Upper lobe of left lung (tissue), 6 donors: ENCODE measurements at regions not wholly inside any gene's neighbourhood (a gene's known extent, or its start where the extent isn't known, plus 50 kb on each side); places are given as distances from the start of the nearest gene placed in this dataset.

Experiments
- ATAC-seq, 2 donors: fragments of 200-7000 bp; cut with Tn5 transposase; one replicate each; pipeline ENCODE4 v1.9.1; 2022; ENCODE audit warnings: mild to moderate bottlenecking in 2 of 2, moderate library complexity in 2 of 2; ENCODE audit not compliant: low FRiP score in 2 of 2
- DNase-seq, 2 donors: peaks; one replicate each; pipeline ENCODE4 v3.0.0-alpha.2; 2019 to 2020
- H3K27ac ChIP-seq, 4 donors: fragments of 200-600 bp; sonication (generic); one replicate each; pipeline ENCODE4 v1.5.1; 2016 to 2019
- H3K27me3 ChIP-seq, 4 donors: fragments of 200-600 bp; sonication (generic); one replicate each; pipeline ENCODE4 v1.5.1; 2017 to 2019
- H3K36me3 ChIP-seq, 4 donors: fragments of 200-600 bp; sonication (generic); one replicate each; pipeline ENCODE4 v1.5.1; 2016 to 2019
- H3K4me1 ChIP-seq, 4 donors: fragments of 200-600 bp; sonication (generic); one replicate each; pipeline ENCODE4 v1.5.1; 2018 to 2019
- H3K4me3 ChIP-seq, 4 donors: fragments of 200-600 bp; sonication (generic); one replicate each; pipeline ENCODE4 v1.5.1; 2017 to 2019; ENCODE audit warnings: mild to moderate bottlenecking in 2 of 4, moderate library complexity in 1 of 4
- H3K9me3 ChIP-seq, 4 donors: fragments of 200-600 bp; sonication (generic); one replicate each; pipeline ENCODE4 v1.5.1; 2018 to 2019
- CTCF ChIP-seq, 6 experiments: fragments of 450-650 bp in 4 of 6; fragments of 200-600 bp in 2 of 6; sonication (generic) in 2 of 6; IDR thresholded peaks; one replicate each; pipeline ENCODE4 v1.5.1; 2016 to 2019; ENCODE audit warnings: antibody characterized with exemption in 6 of 6
- EP300 ChIP-seq, 4 donors: sonication (generic); formaldehyde crosslinking; IDR thresholded peaks; one replicate each; pipeline ENCODE4 v1.5.1; 2017; ENCODE audit warnings: antibody characterized with exemption in 4 of 4, control low read depth in 2 of 4
- POLR2A ChIP-seq, 4 donors: fragments of 450-650 bp; IDR thresholded peaks; one replicate each; pipeline ENCODE4 v1.5.1; 2016 to 2017; ENCODE audit warnings: antibody characterized with exemption in 4 of 4, mild to moderate bottlenecking in 2 of 4
- POLR2AphosphoS5 ChIP-seq, 2 donors: sonication (generic); formaldehyde crosslinking; IDR thresholded peaks; one replicate each; pipeline ENCODE4 v1.5.1; 2017; ENCODE audit warnings: antibody characterized with exemption in 2 of 2
- WGBS, 2 donors: methylation state at CpG; one replicate each; pipeline ENCODE4 v1.1.5; 2017 to 2018; 5-methylcytosine and 5-hydroxymethylcytosine counted together
- donor health status: DM: no; HTN: no; CAD: no; lungs with moderate emphysema.
- donor health status: DM: no; HTN: yes; CAD: no; lungs with severe emphysema.

GRCh38 chr10:110368002-110368401 lies 63.3 kb upstream of the SMNDC1 start:
- Histone ChIP-seq H3K9me3 (no peaks in the 10 kb centered on the region), H3K27ac (no peak overlapping the region), H3K4me3 (no peak overlapping the region), H3K27me3 (no peaks in the 10 kb centered on the region), H3K4me1 (no peaks in the 10 kb centered on the region), H3K36me3 (no peaks in the 10 kb centered on the region)
- WGBS, 2 donors: 59 to 60% methylated on average over 4 of the region's 4 CpGs
- TF ChIP-seq CTCF (IDR thresholded peaks at IDR 0.05) (no peak), EP300 (IDR thresholded peaks at IDR 0.05) (no peak), POLR2A (IDR thresholded peaks at IDR 0.05) (no peak), POLR2AphosphoS5 (IDR thresholded peaks at IDR 0.05) (no peak)
- no peak for DNase-seq
- no peak for ATAC-seq

GRCh38 chr10:110368556-110368955 lies 63.8 kb upstream of the SMNDC1 start:
- ATAC-seq: no peak

GRCh38 chr10:110370006-110370405 lies 65.3 kb upstream of the SMNDC1 start:
- Histone ChIP-seq H3K9me3 (no peaks in the 10 kb centered on the region), H3K4me3 (no peak overlapping the region), H3K4me1 (no peaks in the 10 kb centered on the region), H3K36me3 (no peaks in the 10 kb centered on the region), H3K27ac (no peak overlapping the region), H3K27me3 (no peaks in the 10 kb centered on the region)
- no peak for TF ChIP-seq EP300 (IDR thresholded peaks at IDR 0.05)
- no peak for TF ChIP-seq CTCF (IDR thresholded peaks at IDR 0.05)
- TF ChIP-seq POLR2A (IDR thresholded peaks at IDR 0.05): no peak
- no peak for TF ChIP-seq POLR2AphosphoS5 (IDR thresholded peaks at IDR 0.05)
- ATAC-seq (no peak), DNase-seq (no peak)
- WGBS, 2 donors: 71 to 82% methylated on average over 4 of the region's 4 CpGs

More at GRCh38 chr10:110368556-110368955, 63.8 kb upstream of the SMNDC1 start:
- TF ChIP-seq EP300 (IDR thresholded peaks at IDR 0.05) (no peak), CTCF (IDR thresholded peaks at IDR 0.05) (no peak), POLR2A (IDR thresholded peaks at IDR 0.05) (no peak), POLR2AphosphoS5 (IDR thresholded peaks at IDR 0.05) (no peak)
- no peak for DNase-seq
- H3K27ac ChIP-seq: no peak overlapping the region
- no peaks in the 10 kb centered on the region for H3K4me1 ChIP-seq
- WGBS, 2 donors: 48 to 60% methylated on average over 3 of the region's 3 CpGs
- H3K4me3 ChIP-seq: no peak overlapping the region
- H3K36me3 ChIP-seq: no peaks in the 10 kb centered on the region
- H3K27me3 ChIP-seq: no peaks in the 10 kb centered on the region
- no peaks in the 10 kb centered on the region for H3K9me3 ChIP-seq

GRCh38 chr10:110372656-110373055 lies 67.9 kb upstream of the SMNDC1 start:
- ATAC-seq (no peak), DNase-seq (no peak)
- Histone ChIP-seq H3K9me3 (no peaks in the 10 kb centered on the region), H3K4me1 (peaks cover 6 to 12% (median 9%) of the 10 kb centered on the region in 4 donors), H3K4me3 (no peak overlapping the region), H3K27me3 (no peaks in the 10 kb centered on the region), H3K36me3 (no peaks in the 10 kb centered on the region), H3K27ac (no peak overlapping the region)
- TF ChIP-seq POLR2A (IDR thresholded peaks at IDR 0.05) (no peak), POLR2AphosphoS5 (IDR thresholded peaks at IDR 0.05) (no peak), EP300 (IDR thresholded peaks at IDR 0.05) (no peak), CTCF (IDR thresholded peaks at IDR 0.05) (no peak)
- 86 to 95% methylated on average over 1 of the region's 1 CpG for WGBS, 2 donors

- no peaks in the 10 kb centered on the region for H3K36me3 ChIP-seq
- H3K27me3 ChIP-seq: no peaks in the 10 kb centered on the region
- H3K4me1 ChIP-seq: peaks cover 6 to 12% (median 9%) of the 10 kb centered on the region in 4 donors
- ATAC-seq (no peak), DNase-seq (no peak)
- TF ChIP-seq POLR2A (IDR thresholded peaks at IDR 0.05) (no peak), POLR2AphosphoS5 (IDR thresholded peaks at IDR 0.05) (no peak), EP300 (IDR thresholded peaks at IDR 0.05) (no peak)
- no peak overlapping the region for H3K4me3 ChIP-seq
- WGBS, 2 donors: 86 to 97% methylated on average over 6 of the region's 6 CpGs
- no peaks in the 10 kb centered on the region for H3K9me3 ChIP-seq
- no peak overlapping the region for H3K27ac ChIP-seq
Observed at GRCh38 chr10:110373059-110373458, 68.3 kb upstream of the SMNDC1 start.
